ENCODE measurements at regions not wholly inside any gene's neighbourhood (a gene's known extent, or its start where the extent isn't known, plus 50 kb on each side); places are given as distances from the start of the nearest gene placed in this dataset.

DNA sequence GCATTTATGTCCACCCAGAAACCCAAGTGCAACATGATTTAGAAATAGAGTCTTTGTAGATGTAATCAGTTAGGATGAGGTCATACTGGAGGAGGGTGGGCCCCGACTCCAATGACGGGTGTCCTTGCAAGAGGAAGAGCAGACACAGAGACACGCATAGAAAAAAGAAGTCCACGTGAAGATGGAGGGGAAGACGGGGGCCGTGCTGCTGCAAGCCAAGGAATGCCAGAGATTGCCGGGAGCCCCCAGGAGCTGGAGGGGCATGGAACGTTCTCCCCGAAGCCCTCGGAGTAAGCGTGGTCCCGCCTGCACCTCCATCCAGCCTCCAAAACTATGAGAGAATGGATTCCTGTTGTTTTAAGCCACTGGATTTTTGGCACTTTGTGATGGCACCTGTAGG is 51.6 kb downstream of the PTGR3 start:
- TF ChIP-seq, protein P1, sequence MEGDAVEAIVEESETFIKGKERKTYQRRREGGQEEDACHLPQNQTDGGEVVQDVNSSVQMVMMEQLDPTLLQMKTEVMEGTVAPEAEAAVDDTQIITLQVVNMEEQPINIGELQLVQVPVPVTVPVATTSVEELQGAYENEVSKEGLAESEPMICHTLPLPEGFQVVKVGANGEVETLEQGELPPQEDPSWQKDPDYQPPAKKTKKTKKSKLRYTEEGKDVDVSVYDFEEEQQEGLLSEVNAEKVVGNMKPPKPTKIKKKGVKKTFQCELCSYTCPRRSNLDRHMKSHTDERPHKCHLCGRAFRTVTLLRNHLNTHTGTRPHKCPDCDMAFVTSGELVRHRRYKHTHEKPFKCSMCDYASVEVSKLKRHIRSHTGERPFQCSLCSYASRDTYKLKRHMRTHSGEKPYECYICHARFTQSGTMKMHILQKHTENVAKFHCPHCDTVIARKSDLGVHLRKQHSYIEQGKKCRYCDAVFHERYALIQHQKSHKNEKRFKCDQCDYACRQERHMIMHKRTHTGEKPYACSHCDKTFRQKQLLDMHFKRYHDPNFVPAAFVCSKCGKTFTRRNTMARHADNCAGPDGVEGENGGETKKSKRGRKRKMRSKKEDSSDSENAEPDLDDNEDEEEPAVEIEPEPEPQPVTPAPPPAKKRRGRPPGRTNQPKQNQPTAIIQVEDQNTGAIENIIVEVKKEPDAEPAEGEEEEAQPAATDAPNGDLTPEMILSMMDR (IDR thresholded peaks at IDR 0.05), result no peak
- TF ChIP-seq SIN3A (IDR thresholded peaks at IDR 0.05; ENCODE audit: borderline replicate concordance, insufficient read depth, low read depth, low read length) (no peak), POLR2AphosphoS5 (IDR thresholded peaks at IDR 0.05; ENCODE audit: low read depth, low read length) (no peak), TCF7L2 (IDR thresholded peaks at IDR 0.05; ENCODE audit: low read depth, low read length) (no peak)
- TF ChIP-seq, protein P2, sequence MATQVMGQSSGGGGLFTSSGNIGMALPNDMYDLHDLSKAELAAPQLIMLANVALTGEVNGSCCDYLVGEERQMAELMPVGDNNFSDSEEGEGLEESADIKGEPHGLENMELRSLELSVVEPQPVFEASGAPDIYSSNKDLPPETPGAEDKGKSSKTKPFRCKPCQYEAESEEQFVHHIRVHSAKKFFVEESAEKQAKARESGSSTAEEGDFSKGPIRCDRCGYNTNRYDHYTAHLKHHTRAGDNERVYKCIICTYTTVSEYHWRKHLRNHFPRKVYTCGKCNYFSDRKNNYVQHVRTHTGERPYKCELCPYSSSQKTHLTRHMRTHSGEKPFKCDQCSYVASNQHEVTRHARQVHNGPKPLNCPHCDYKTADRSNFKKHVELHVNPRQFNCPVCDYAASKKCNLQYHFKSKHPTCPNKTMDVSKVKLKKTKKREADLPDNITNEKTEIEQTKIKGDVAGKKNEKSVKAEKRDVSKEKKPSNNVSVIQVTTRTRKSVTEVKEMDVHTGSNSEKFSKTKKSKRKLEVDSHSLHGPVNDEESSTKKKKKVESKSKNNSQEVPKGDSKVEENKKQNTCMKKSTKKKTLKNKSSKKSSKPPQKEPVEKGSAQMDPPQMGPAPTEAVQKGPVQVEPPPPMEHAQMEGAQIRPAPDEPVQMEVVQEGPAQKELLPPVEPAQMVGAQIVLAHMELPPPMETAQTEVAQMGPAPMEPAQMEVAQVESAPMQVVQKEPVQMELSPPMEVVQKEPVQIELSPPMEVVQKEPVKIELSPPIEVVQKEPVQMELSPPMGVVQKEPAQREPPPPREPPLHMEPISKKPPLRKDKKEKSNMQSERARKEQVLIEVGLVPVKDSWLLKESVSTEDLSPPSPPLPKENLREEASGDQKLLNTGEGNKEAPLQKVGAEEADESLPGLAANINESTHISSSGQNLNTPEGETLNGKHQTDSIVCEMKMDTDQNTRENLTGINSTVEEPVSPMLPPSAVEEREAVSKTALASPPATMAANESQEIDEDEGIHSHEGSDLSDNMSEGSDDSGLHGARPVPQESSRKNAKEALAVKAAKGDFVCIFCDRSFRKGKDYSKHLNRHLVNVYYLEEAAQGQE (IDR thresholded peaks at IDR 0.05; ENCODE audit: insufficient read depth in 1 of 2, low read depth in 2 of 2, low read length in 1 of 2), result no peak
- H3K4me3 ChIP-seq (ENCODE audit: low read depth in 2 of 2, low read length in 2 of 2), result no peak overlapping the region
- CTCF ChIA-PET, result no interaction called here
- no peaks in the 10 kb centered on the region for H3K9me3 ChIP-seq (ENCODE audit: control insufficient read depth, insufficient read depth, low read depth, low read length)
- POLR2A ChIA-PET, result no interaction called here
- in situ Hi-C loops (cut with HindIII; ENCODE audit: low pct_unique_long_range_greater_than_20kb, low sequenced_read_pairs) (no loop called here), intact Hi-C loops (cut with micrococcal nuclease; ENCODE audit: unreplicated experiment) (no loop called here)
- peaks cover 10% of the 10 kb centered on the region for H3K4me1 ChIP-seq (ENCODE audit: control insufficient read depth, insufficient read depth, low read length)
- ATAC-seq, result no peak
- DNase-seq (ENCODE audit: low read depth, low spot score), result no peak
- no TSS peak for BruUV-seq (replicated peaks)
- no peaks in the 10 kb centered on the region for H3K27me3 ChIP-seq (ENCODE audit: control insufficient read depth, insufficient read depth, low read length)
- no peaks in the 10 kb centered on the region for H3K36me3 ChIP-seq (ENCODE audit: control insufficient read depth, insufficient read depth, low read length)
- H3K27ac ChIP-seq (ENCODE audit: low read length), result no peak overlapping the region

DNA sequence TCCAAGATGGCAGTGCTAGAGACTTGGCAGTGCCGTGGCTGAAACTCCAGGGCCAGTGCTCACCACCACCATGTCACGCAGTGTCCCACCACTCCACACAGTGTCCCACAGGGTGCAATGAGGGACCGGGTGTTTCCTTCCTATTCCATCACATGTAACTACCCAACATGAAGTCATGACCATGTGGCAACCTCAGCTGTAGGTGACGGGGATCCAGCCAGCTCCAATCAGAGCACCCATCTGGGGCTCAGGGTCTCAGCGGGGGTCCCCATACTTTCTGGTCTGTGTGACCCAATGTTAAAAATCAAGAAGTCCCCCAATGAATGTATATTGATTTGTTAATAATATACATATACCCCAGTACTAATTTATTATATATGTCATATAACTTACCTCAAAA is 52.1 kb downstream of the PTGR3 start:
- ChIA-PET POLR2A (no interaction called here), CTCF (no interaction called here)
- Histone ChIP-seq H3K4me1 (ENCODE audit: control insufficient read depth, insufficient read depth, low read length) (peaks cover 6% of the 10 kb centered on the region), H3K4me3 (ENCODE audit: low read depth in 2 of 2, low read length in 2 of 2) (no peak overlapping the region), H3K27me3 (ENCODE audit: control insufficient read depth, insufficient read depth, low read length) (no peaks in the 10 kb centered on the region), H3K36me3 (ENCODE audit: control insufficient read depth, insufficient read depth, low read length) (no peaks in the 10 kb centered on the region), H3K9me3 (ENCODE audit: control insufficient read depth, insufficient read depth, low read depth, low read length) (peaks cover 3% of the 10 kb centered on the region; the same call in 1 of the 2 replicates), H3K27ac (ENCODE audit: low read length) (no peak overlapping the region)
- intact Hi-C loops (cut with micrococcal nuclease; ENCODE audit: unreplicated experiment), result no loop called here
- in situ Hi-C loops (cut with HindIII; ENCODE audit: low pct_unique_long_range_greater_than_20kb, low sequenced_read_pairs), result no loop called here
- TF ChIP-seq, protein P1 (IDR thresholded peaks at IDR 0.05), result no peak
- no peak for TF ChIP-seq POLR2AphosphoS5 (IDR thresholded peaks at IDR 0.05; ENCODE audit: low read depth, low read length)
- TF ChIP-seq, protein P2 (IDR thresholded peaks at IDR 0.05; ENCODE audit: insufficient read depth in 1 of 2, low read depth in 2 of 2, low read length in 1 of 2), result no peak
- TF ChIP-seq TCF7L2 (IDR thresholded peaks at IDR 0.05; ENCODE audit: low read depth, low read length), result no peak
- TF ChIP-seq SIN3A (IDR thresholded peaks at IDR 0.05; ENCODE audit: borderline replicate concordance, insufficient read depth, low read depth, low read length), result no peak
- no peak for ATAC-seq
- no TSS peak for BruUV-seq (replicated peaks)
- DNase-seq (ENCODE audit: low read depth, low spot score), result no peak

All from Panc1 (cell line).